Neuronal stem cell (in vitro differentiated cells): ENCODE measurements at regions not wholly inside any gene's neighbourhood (a gene's known extent, or its start where the extent isn't known, plus 50 kb on each side); places are given as distances from the start of the nearest gene placed in this dataset.
A peak's percentile ranks its signal among the peaks of the same experiment; 100 is the strongest.

Experiments
- DNase-seq: peaks from one replicate; pipeline ENCODE4 v3.0.0-alpha.2; 2013; ENCODE audit warnings: low spot score
- H2AFZ ChIP-seq: one replicate; pipeline ENCODE4 v1.6.1; 2013; ENCODE audit warnings: mild to moderate bottlenecking, low read length, inconsistent platforms
- H2AK5ac ChIP-seq: 2 replicates; pipeline ENCODE4 v1.6.1; 2013; ENCODE audit warnings: low read depth, mild to moderate bottlenecking, inconsistent platforms, low read length, moderate library complexity, mixed read lengths
- H2BK120ac ChIP-seq: 2 replicates; pipeline ENCODE4 v1.6.1; 2013; ENCODE audit warnings: low read depth, mild to moderate bottlenecking, inconsistent platforms, low read length, moderate library complexity, mixed read lengths
- H2BK12ac ChIP-seq: one replicate; pipeline ENCODE4 v1.6.1; 2013; ENCODE audit warnings: low read length, inconsistent platforms
- H2BK15ac ChIP-seq: 2 replicates; pipeline ENCODE4 v1.6.1; 2013; ENCODE audit warnings: mild to moderate bottlenecking, low read length, inconsistent platforms, mixed read lengths
- H2BK5ac ChIP-seq: one replicate; pipeline ENCODE4 v1.6.1; 2013; ENCODE audit warnings: inconsistent platforms, mild to moderate bottlenecking, low read length, moderate library complexity
- H3K14ac ChIP-seq: one replicate; pipeline ENCODE4 v1.6.1; 2013; ENCODE audit warnings: low read length, inconsistent platforms
- H3K18ac ChIP-seq: 2 replicates; pipeline ENCODE4 v1.6.1; 2013; ENCODE audit warnings: low read length, inconsistent platforms
- H3K23ac ChIP-seq: 2 replicates; pipeline ENCODE4 v1.6.1; 2013; ENCODE audit warnings: low read depth, mild to moderate bottlenecking, mixed read lengths, low read length, inconsistent platforms; ENCODE audit not compliant: poor library complexity
- H3K27ac ChIP-seq: replicated peaks from 3 replicates; pipeline ENCODE4 v1.5.1; 2013; ENCODE audit warnings: low read length, inconsistent platforms
- H3K27me3 ChIP-seq, 3 experiments: 2 replicates each; pipeline ENCODE4 v1.6.1; 2013; ENCODE audit warnings: low read length in 3 of 3, mild to moderate bottlenecking in 2 of 3, inconsistent platforms in 1 of 3, low read depth in 1 of 3, mixed read lengths in 1 of 3, moderate library complexity in 1 of 3; ENCODE audit not compliant: control insufficient read depth in 3 of 3, insufficient read depth in 3 of 3
- H3K36me3 ChIP-seq, 2 donors: replicated peaks in 1 of 2; 2 replicates each; pipeline ENCODE4 v1.6.1; 2013; ENCODE audit warnings: low read length in 2 of 2; ENCODE audit not compliant: control insufficient read depth in 2 of 2, insufficient read depth in 2 of 2
- H3K4ac ChIP-seq: 2 replicates; pipeline ENCODE4 v1.6.1; 2013; ENCODE audit warnings: inconsistent platforms, mild to moderate bottlenecking, low read length, moderate library complexity
- H3K4me1 ChIP-seq, 2 donors: 1 replicate in 1 of 2; 2 replicates in 1 of 2; pipeline ENCODE4 v1.6.1; 2013; ENCODE audit warnings: low read length in 2 of 2, low read depth in 1 of 2; ENCODE audit not compliant: control insufficient read depth in 2 of 2, insufficient read depth in 1 of 2
- H3K4me2 ChIP-seq: one replicate; pipeline ENCODE4 v1.6.1; 2013; ENCODE audit warnings: mild to moderate bottlenecking, low read length, inconsistent platforms; ENCODE audit not compliant: insufficient read depth, poor library complexity, severe bottlenecking
- H3K4me3 ChIP-seq, 2 donors: 2 replicates each; pipeline ENCODE4 v1.5.1; 2013; ENCODE audit warnings: low read length in 2 of 2, mild to moderate bottlenecking in 2 of 2, inconsistent platforms in 1 of 2, moderate library complexity in 1 of 2
- H3K79me1 ChIP-seq: one replicate; pipeline ENCODE4 v1.6.1; 2013; ENCODE audit warnings: low read depth, mild to moderate bottlenecking, inconsistent platforms, low read length, moderate library complexity
- H3K9ac ChIP-seq: one replicate; pipeline ENCODE4 v1.6.1; 2013; ENCODE audit warnings: mild to moderate bottlenecking, low read depth, low read length, inconsistent platforms; ENCODE audit not compliant: poor library complexity
- H3K9me3 ChIP-seq, 2 donors: replicated peaks in 1 of 2; 2 replicates each; pipeline versions ENCODE3 to v1.6.1; 2013; ENCODE audit warnings: low read length in 2 of 2, mild to moderate bottlenecking in 2 of 2, inconsistent platforms in 1 of 2, low read depth in 1 of 2, mixed read lengths in 1 of 2, moderate library complexity in 1 of 2; ENCODE audit not compliant: control insufficient read depth in 2 of 2, insufficient read depth in 1 of 2
- H4K8ac ChIP-seq: one replicate; pipeline ENCODE4 v1.6.1; 2013; ENCODE audit warnings: low read depth, mild to moderate bottlenecking, inconsistent platforms, low read length, moderate library complexity
- H4K91ac ChIP-seq: one replicate; pipeline ENCODE4 v1.6.1; 2013; ENCODE audit warnings: low read length, low read depth, mild to moderate bottlenecking, inconsistent platforms; ENCODE audit not compliant: poor library complexity
- WGBS, 2 donors: extraction: QIAGEN DNeasy Blood & Tissue Kit; methylation state at CpG; one replicate each; pipeline ENCODE4 v1.1.7; 2013; ENCODE audit warnings: missing lambda C conversion rate in 2 of 2, mixed read lengths in 1 of 2; ENCODE audit not compliant: insufficient read length in 2 of 2, insufficient replicate concordance in 1 of 2; ENCODE audit errors: extremely low coverage in 2 of 2; 5-methylcytosine and 5-hydroxymethylcytosine counted together

DNA sequence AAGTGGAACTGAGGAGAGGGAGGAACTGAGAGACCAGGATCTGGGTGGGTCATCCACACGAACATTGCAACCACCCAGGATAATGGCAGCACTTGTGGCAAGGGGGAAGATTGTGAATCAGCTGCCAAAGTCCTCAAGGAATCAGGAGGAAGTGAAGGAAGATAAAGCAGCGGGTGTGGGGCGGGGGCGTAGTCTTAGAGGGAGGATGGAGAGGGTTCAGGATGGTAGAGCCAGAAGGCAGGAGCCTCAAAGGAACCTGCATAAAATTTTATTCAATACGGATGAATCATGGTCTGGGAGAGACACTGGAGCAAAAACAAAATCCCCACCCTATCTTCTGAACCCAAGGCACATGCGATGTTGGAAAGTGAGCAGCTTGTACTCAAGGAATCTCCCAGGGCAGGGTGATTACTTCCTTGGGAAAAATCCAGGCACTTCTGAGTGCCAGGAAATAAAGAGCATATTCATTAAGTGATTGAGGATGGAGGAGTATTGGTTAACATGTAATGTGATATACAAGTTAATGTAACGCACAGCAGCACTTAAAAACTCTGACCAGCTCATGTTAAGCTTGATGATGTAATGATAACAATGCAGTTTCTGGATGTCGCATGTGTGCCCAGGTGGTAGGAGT is 82.0 kb upstream of the B3GAT2 start:
- WGBS, 2 donors = no CpG with 5 or more reads among the region's 8 CpGs

DNA sequence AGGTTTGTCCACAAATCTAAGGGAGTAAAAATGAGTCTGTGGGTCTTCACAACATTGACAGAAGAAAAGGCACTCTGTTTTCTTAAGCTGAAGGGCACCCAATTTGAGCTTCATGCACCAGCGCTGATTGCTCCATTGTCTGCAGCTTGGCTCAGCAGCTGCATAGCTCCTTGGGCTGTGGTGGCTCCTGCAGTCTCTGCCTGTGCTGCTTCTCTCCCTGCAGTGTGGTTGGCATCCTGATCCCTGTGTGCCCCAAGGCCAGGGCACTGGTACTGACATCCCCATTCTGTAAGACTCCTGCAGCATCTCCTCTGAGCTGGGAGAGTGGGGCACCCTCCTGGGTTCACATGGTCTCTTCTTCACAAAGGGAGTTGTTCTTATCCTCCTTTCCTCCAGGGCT is 83.2 kb upstream of the B3GAT2 start:
- no peak overlapping the region for H3K27ac ChIP-seq
- no peak overlapping the region for H2BK15ac ChIP-seq
- H3K9me3 ChIP-seq = no peaks in the 10 kb centered on the region
- no peak overlapping the region for H2BK12ac ChIP-seq
- peak overlapping the region; percentile 13 for H2AFZ ChIP-seq
- H4K8ac ChIP-seq = no peak overlapping the region
- H3K27me3 ChIP-seq = no peaks in the 10 kb centered on the region
- H3K4ac ChIP-seq = no peak overlapping the region
- H3K79me1 ChIP-seq = no peaks in the 10 kb centered on the region
- H3K36me3 ChIP-seq = no peaks in the 10 kb centered on the region
- peak overlapping the region; percentile 5 for H3K18ac ChIP-seq
- no CpG with 5 or more reads among the region's 1 CpG for WGBS, 2 donors
- no peak overlapping the region for H3K4me3 ChIP-seq
- no peak overlapping the region for H3K4me2 ChIP-seq
- peaks cover 5 to 9% of the 10 kb centered on the region in 2 donors for H3K4me1 ChIP-seq
- H3K14ac ChIP-seq = no peak overlapping the region
- no peak overlapping the region for H3K9ac ChIP-seq
- no peak overlapping the region for H3K23ac ChIP-seq
- H2AK5ac ChIP-seq = no peak overlapping the region
- no peak overlapping the region for H2BK120ac ChIP-seq
- no peak overlapping the region for H2BK5ac ChIP-seq
- no peak for DNase-seq
- H4K91ac ChIP-seq = no peak overlapping the region

More for the DNA sequence above, 82.0 kb upstream of the B3GAT2 start:
- Histone ChIP-seq H3K9ac (no peak overlapping the region), H3K23ac (no peak overlapping the region), H2BK120ac (no peak overlapping the region), H3K4me1 (peaks cover 5 to 18% of the 10 kb centered on the region in 2 donors), H3K79me1 (no peaks in the 10 kb centered on the region), H3K4ac (no peak overlapping the region), H2BK15ac (no peak overlapping the region), H3K4me3 (no peak overlapping the region), H2BK12ac (no peak overlapping the region), H3K4me2 (no peak overlapping the region), H3K27ac (no peak overlapping the region), H3K18ac (no peak overlapping the region), H2AFZ (no peak overlapping the region), H3K27me3 (no peaks in the 10 kb centered on the region), H4K8ac (no peak overlapping the region), H3K14ac (no peak overlapping the region), H2AK5ac (no peak overlapping the region), H2BK5ac (no peak overlapping the region), H3K36me3 (no peaks in the 10 kb centered on the region), H3K9me3 (no peaks in the 10 kb centered on the region), H4K91ac (no peak overlapping the region)
- DNase-seq = no peak

DNA sequence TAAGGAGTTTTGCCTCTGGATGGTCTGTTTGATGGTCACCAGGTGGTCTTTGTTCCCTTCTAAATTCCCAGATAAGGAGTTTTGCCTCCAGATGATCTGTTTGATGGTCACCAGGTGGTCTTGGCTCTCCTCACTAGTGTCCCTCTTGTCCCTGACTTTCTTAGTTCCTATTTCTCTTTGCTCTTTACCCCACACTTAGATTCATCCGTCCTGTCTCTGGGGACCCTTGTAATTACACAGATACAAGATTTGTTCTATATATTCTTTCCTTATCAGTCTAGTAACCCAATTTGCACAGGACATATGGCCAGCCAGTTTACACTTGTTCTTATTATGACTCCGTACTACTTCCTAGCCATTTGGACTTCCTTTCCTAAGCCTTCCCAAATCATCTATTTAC is 84.0 kb upstream of the B3GAT2 start:
- no peaks in the 10 kb centered on the region for H3K9me3 ChIP-seq

DNA sequence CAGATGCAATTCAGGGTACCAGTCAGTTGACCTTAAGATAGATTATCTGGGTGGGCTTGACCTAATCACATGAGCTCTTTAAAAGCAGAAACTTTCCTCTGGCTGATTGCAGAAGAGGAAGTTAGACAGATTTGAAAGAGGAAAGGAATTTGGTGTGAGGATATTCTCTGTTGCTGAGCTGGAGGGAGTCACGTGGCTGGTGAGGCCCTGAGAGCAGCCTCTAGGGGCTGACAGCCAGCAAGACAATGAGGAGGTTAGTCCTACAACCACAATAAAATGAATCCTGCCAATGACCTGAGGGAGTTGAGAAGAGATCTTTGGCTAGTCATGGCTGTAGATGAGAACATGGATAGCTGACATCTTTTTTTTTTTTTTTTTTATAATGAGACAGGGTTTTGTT is 87.0 kb upstream of the B3GAT2 start:
- no peak for DNase-seq
- no peak overlapping the region for H3K9ac ChIP-seq
- H3K36me3 ChIP-seq = no peaks in the 10 kb centered on the region
- H3K14ac ChIP-seq = no peak overlapping the region
- H2AFZ ChIP-seq = no peak overlapping the region
- no peak overlapping the region for H3K4ac ChIP-seq
- no peak overlapping the region for H2BK12ac ChIP-seq
- H2BK15ac ChIP-seq = no peak overlapping the region
- H3K4me3 ChIP-seq = no peak overlapping the region
- no peak overlapping the region for H2BK120ac ChIP-seq
- no CpG with 5 or more reads among the region's 1 CpG for WGBS, 2 donors
- no peak overlapping the region for H3K4me2 ChIP-seq
- no peak overlapping the region for H3K27ac ChIP-seq
- no peak overlapping the region for H2BK5ac ChIP-seq
- no peaks in the 10 kb centered on the region for H3K27me3 ChIP-seq
- no peak overlapping the region for H4K91ac ChIP-seq
- no peak overlapping the region for H3K18ac ChIP-seq
- H2AK5ac ChIP-seq = no peak overlapping the region
- H3K23ac ChIP-seq = no peak overlapping the region
- H3K79me1 ChIP-seq = no peaks in the 10 kb centered on the region
- no peak overlapping the region for H4K8ac ChIP-seq
- peaks cover 18 to 36% of the 10 kb centered on the region in 2 donors for H3K4me1 ChIP-seq
- no peaks in the 10 kb centered on the region for H3K9me3 ChIP-seq

More for the DNA sequence above, 84.0 kb upstream of the B3GAT2 start:
- Histone ChIP-seq H4K8ac (no peak overlapping the region), H3K79me1 (no peaks in the 10 kb centered on the region), H3K27me3 (no peaks in the 10 kb centered on the region), H3K27ac (no peak overlapping the region), H3K14ac (no peak overlapping the region), H3K18ac (no peak overlapping the region), H3K9ac (no peak overlapping the region), H3K36me3 (no peaks in the 10 kb centered on the region), H3K4me2 (no peak overlapping the region), H4K91ac (no peak overlapping the region), H2BK15ac (no peak overlapping the region), H3K23ac (no peak overlapping the region), H2AFZ (no peak overlapping the region), H3K4me1 (peaks cover 9 to 14% of the 10 kb centered on the region in 2 donors), H3K4ac (no peak overlapping the region), H2BK120ac (no peak overlapping the region), H2AK5ac (no peak overlapping the region), H2BK5ac (no peak overlapping the region), H3K4me3 (no peak overlapping the region), H2BK12ac (no peak overlapping the region)
- no CpG with 5 or more reads among the region's 2 CpGs for WGBS, 2 donors
- no peak for DNase-seq
